ENCODE measurements at regions not wholly inside any gene's neighbourhood (a gene's known extent, or its start where the extent isn't known, plus 50 kb on each side); places are given as distances from the start of the nearest gene placed in this dataset.
"Not testable (repeated sequence)": the region's sequence is repeated elsewhere in the genome, so short reads cannot be mapped to it uniquely, and the experiment has no call there.

DNA sequence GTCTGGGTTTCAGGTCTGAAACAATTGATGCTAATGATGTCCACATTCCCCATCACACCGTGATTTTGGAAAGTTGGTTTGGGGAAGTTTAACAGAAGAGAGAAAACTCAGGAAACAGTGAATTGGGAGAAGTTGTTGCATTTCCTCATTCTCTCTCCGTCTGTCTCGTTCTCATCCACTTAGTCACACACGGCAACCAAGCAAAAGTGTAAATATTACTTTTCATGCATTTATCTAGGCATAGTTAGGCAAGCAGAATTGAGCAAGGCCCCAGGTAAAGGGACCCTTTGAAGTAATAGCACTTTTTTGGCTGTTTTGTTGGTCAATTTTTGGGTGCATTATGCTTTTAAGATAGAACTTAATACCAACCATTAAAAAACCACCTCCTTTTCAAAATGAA lies 137.0 kb upstream of the SULF2 start:
- Histone ChIP-seq H3K27ac (ENCODE audit: low read depth, low read length) (no peak overlapping the region), H2BK12ac (ENCODE audit: low read length) (no peak overlapping the region), H3K79me2 (ENCODE audit: control insufficient read depth, insufficient read depth, low read length, poor library complexity) (no peaks in the 10 kb centered on the region), H3K4ac (ENCODE audit: low read depth, low read length) (no peak overlapping the region), H3K18ac (ENCODE audit: low read length) (no peak overlapping the region), H3K4me3 (ENCODE audit: low read depth, low read length) (no peak overlapping the region), H4K12ac (ENCODE audit: low read depth, low read length) (no peak overlapping the region), H3K79me1 (ENCODE audit: low read length) (no peaks in the 10 kb centered on the region), H3K27me3 (ENCODE audit: insufficient read depth, low read length) (no peaks in the 10 kb centered on the region), H3K4me1 (ENCODE audit: control insufficient read depth in 1 of 2, insufficient read depth in 2 of 2, low read length in 2 of 2) (no peaks in the 10 kb centered on the region), H2AFZ (ENCODE audit: insufficient read depth, low read length, poor library complexity) (no peak overlapping the region), H3K4me2 (ENCODE audit: low read length) (no peak overlapping the region), H4K8ac (ENCODE audit: low read depth, low read length) (no peak overlapping the region), H3K14ac (ENCODE audit: low read length) (no peak overlapping the region), H2BK5ac (ENCODE audit: low read depth, low read length, poor library complexity) (no peak overlapping the region), H3K36me3 (ENCODE audit: control insufficient read depth in 1 of 2, insufficient read depth in 2 of 2, low read length in 2 of 2) (no peaks in the 10 kb centered on the region), H2BK120ac (ENCODE audit: insufficient read depth, low read length, poor library complexity) (no peak overlapping the region), H4K91ac (ENCODE audit: low read depth, low read length) (no peak overlapping the region), H3K23ac (ENCODE audit: low read length) (no peak overlapping the region), H2AK5ac (ENCODE audit: low read length) (no peak overlapping the region), H3K9me3 (ENCODE audit: insufficient read depth, low read depth, low read length) (peaks cover 12% of the 10 kb centered on the region), H3K9ac (ENCODE audit: low read length) (no peak overlapping the region)
- no CpG with 5 or more reads among the region's 4 CpGs for WGBS (ENCODE audit: extremely low coverage, insufficient coverage, insufficient read length)
- peak; percentile 55 to 89 for DNase-seq

DNA sequence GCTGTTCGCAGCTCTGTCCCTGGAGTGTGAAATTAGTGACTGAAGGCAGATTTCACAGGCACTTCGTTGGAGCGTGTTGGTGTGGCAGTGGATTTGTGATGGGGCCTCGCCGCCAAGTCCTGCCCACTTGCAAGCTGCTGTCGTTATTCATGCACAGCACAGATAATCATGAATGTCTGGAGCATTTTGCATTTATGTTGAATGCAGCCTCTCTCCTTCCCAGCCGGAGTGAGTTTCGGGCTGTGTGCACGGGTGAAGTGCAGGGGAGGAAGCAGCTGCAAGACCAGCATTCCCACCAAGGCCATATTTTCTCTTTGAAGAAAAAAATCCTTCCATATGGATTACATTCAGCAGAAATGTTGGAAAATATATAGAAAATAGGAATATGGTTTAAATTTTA lies 136.5 kb upstream of the SULF2 start:
- not testable (repeated sequence) for H3K36me3 ChIP-seq (ENCODE audit: control insufficient read depth in 1 of 2, insufficient read depth in 2 of 2, low read length in 2 of 2); H2AFZ ChIP-seq (ENCODE audit: insufficient read depth, low read length, poor library complexity); H3K27ac ChIP-seq (ENCODE audit: low read depth, low read length); H3K14ac ChIP-seq (ENCODE audit: low read length); H3K27me3 ChIP-seq (ENCODE audit: insufficient read depth, low read length); H2BK12ac ChIP-seq (ENCODE audit: low read length); H3K4me2 ChIP-seq (ENCODE audit: low read length); H2AK5ac ChIP-seq (ENCODE audit: low read length); H3K4ac ChIP-seq (ENCODE audit: low read depth, low read length); H4K91ac ChIP-seq (ENCODE audit: low read depth, low read length); H2BK5ac ChIP-seq (ENCODE audit: low read depth, low read length, poor library complexity); H3K9ac ChIP-seq (ENCODE audit: low read length); H3K4me1 ChIP-seq (ENCODE audit: control insufficient read depth in 1 of 2, insufficient read depth in 2 of 2, low read length in 2 of 2); H3K79me2 ChIP-seq (ENCODE audit: control insufficient read depth, insufficient read depth, low read length, poor library complexity); H4K8ac ChIP-seq (ENCODE audit: low read depth, low read length); H3K23ac ChIP-seq (ENCODE audit: low read length); H2BK120ac ChIP-seq (ENCODE audit: insufficient read depth, low read length, poor library complexity); H4K12ac ChIP-seq (ENCODE audit: low read depth, low read length); H3K4me3 ChIP-seq (ENCODE audit: low read depth, low read length); H3K79me1 ChIP-seq (ENCODE audit: low read length); H3K18ac ChIP-seq (ENCODE audit: low read length)
- DNase-seq = peak in 1 of 2 donors; percentile 26
- no CpG with 5 or more reads among the region's 9 CpGs for WGBS (ENCODE audit: extremely low coverage, insufficient coverage, insufficient read length)
- H3K9me3 ChIP-seq (ENCODE audit: insufficient read depth, low read depth, low read length) = peaks cover 13% of the 10 kb centered on the region

DNA sequence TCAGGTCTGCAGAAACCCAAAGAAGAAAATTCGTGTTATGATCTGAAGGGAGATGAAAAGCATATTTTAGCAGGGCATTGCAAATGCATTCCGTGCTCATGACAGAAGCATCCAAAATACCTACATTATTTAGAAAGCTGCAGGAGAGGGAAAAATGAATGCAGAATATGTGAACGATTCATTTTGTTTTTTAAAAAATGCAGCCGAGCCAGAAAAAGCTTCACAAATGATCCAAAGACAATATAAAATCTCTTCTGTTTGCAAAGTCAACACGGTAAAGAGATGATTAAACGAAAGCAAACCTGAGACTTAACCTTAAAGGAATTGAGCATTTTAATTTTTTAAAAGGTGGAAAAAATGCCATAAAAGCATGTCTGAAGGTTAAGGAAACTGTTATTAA lies 136.1 kb upstream of the SULF2 start:
- Histone ChIP-seq H2BK12ac (ENCODE audit: low read length) (no peak overlapping the region), H4K91ac (ENCODE audit: low read depth, low read length) (no peak overlapping the region), H3K4me1 (ENCODE audit: control insufficient read depth in 1 of 2, insufficient read depth in 2 of 2, low read length in 2 of 2) (no peaks in the 10 kb centered on the region), H3K9me3 (ENCODE audit: insufficient read depth, low read depth, low read length) (peaks cover 16% of the 10 kb centered on the region), H2AK5ac (ENCODE audit: low read length) (no peak overlapping the region), H3K9ac (ENCODE audit: low read length) (no peak overlapping the region), H3K23ac (ENCODE audit: low read length) (no peak overlapping the region), H2BK120ac (ENCODE audit: insufficient read depth, low read length, poor library complexity) (no peak overlapping the region), H3K79me2 (ENCODE audit: control insufficient read depth, insufficient read depth, low read length, poor library complexity) (no peaks in the 10 kb centered on the region), H3K36me3 (ENCODE audit: control insufficient read depth in 1 of 2, insufficient read depth in 2 of 2, low read length in 2 of 2) (no peaks in the 10 kb centered on the region), H3K4ac (ENCODE audit: low read depth, low read length) (no peak overlapping the region), H3K14ac (ENCODE audit: low read length) (no peak overlapping the region), H4K12ac (ENCODE audit: low read depth, low read length) (no peak overlapping the region), H3K4me3 (ENCODE audit: low read depth, low read length) (no peak overlapping the region), H3K4me2 (ENCODE audit: low read length) (no peak overlapping the region), H3K18ac (ENCODE audit: low read length) (no peak overlapping the region), H2AFZ (ENCODE audit: insufficient read depth, low read length, poor library complexity) (no peak overlapping the region), H4K8ac (ENCODE audit: low read depth, low read length) (no peak overlapping the region), H3K27me3 (ENCODE audit: insufficient read depth, low read length) (no peaks in the 10 kb centered on the region), H3K79me1 (ENCODE audit: low read length) (no peaks in the 10 kb centered on the region), H3K27ac (ENCODE audit: low read depth, low read length) (no peak overlapping the region), H2BK5ac (ENCODE audit: low read depth, low read length, poor library complexity) (no peak overlapping the region)
- no CpG with 5 or more reads among the region's 6 CpGs for WGBS (ENCODE audit: extremely low coverage, insufficient coverage, insufficient read length)
- DNase-seq = peak; percentile 75 to 93

DNA sequence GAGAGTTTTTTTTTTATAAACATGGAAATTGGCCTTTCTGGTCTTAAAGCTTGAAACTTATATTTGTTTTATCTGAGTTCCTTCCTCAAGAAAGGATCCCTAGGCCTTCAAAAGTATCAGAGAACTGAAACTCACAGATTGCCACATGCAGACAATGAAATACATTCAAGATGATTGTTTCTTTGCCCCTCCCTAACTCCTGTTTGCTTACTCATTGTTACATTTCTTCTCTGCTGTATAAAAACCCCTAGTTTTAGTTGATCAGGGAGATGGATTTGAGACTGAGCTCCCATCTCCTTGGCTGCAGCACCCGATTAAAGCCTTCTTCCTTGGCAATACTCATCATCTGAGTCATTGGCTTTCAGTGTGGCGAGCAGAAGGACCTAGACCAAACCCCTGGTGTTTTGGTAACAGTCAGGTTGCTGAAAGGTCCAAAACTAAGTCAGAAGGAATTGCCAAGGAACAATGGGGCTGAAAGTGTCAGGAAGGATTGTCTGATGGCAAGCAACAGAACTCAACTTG lies 132.3 kb upstream of the SULF2 start:
- H3K4ac ChIP-seq (ENCODE audit: low read depth, low read length) = no peak overlapping the region
- no peak overlapping the region for H3K23ac ChIP-seq (ENCODE audit: low read length)
- no peak overlapping the region for H4K12ac ChIP-seq (ENCODE audit: low read depth, low read length)
- H3K27me3 ChIP-seq (ENCODE audit: insufficient read depth, low read length) = no peaks in the 10 kb centered on the region
- H3K4me3 ChIP-seq (ENCODE audit: low read depth, low read length) = no peak overlapping the region
- DNase-seq = no peak
- no peak overlapping the region for H3K14ac ChIP-seq (ENCODE audit: low read length)
- no peak overlapping the region for H3K9ac ChIP-seq (ENCODE audit: low read length)
- no peak overlapping the region for H3K27ac ChIP-seq (ENCODE audit: low read depth, low read length)
- no peak overlapping the region for H2AFZ ChIP-seq (ENCODE audit: insufficient read depth, low read length, poor library complexity)
- H2BK120ac ChIP-seq (ENCODE audit: insufficient read depth, low read length, poor library complexity) = no peak overlapping the region
- H3K36me3 ChIP-seq (ENCODE audit: control insufficient read depth in 1 of 2, insufficient read depth in 2 of 2, low read length in 2 of 2) = no peaks in the 10 kb centered on the region
- WGBS (ENCODE audit: extremely low coverage, insufficient coverage, insufficient read length) = no CpG with 5 or more reads among the region's 2 CpGs
- no peaks in the 10 kb centered on the region for H3K79me1 ChIP-seq (ENCODE audit: low read length)
- peaks cover 25% of the 10 kb centered on the region for H3K9me3 ChIP-seq (ENCODE audit: insufficient read depth, low read depth, low read length)
- H4K8ac ChIP-seq (ENCODE audit: low read depth, low read length) = no peak overlapping the region
- no peak overlapping the region for H3K4me2 ChIP-seq (ENCODE audit: low read length)
- H2AK5ac ChIP-seq (ENCODE audit: low read length) = no peak overlapping the region
- H4K91ac ChIP-seq (ENCODE audit: low read depth, low read length) = no peak overlapping the region
- H3K4me1 ChIP-seq (ENCODE audit: control insufficient read depth in 1 of 2, insufficient read depth in 2 of 2, low read length in 2 of 2) = no peaks in the 10 kb centered on the region
- H2BK5ac ChIP-seq (ENCODE audit: low read depth, low read length, poor library complexity) = no peak overlapping the region
- no peak overlapping the region for H3K18ac ChIP-seq (ENCODE audit: low read length)
- no peaks in the 10 kb centered on the region for H3K79me2 ChIP-seq (ENCODE audit: control insufficient read depth, insufficient read depth, low read length, poor library complexity)
- H2BK12ac ChIP-seq (ENCODE audit: low read length) = no peak overlapping the region
